Suppressor macrophage (primary cell): ENCODE measurements at regions not wholly inside any gene's neighbourhood (a gene's known extent, or its start where the extent isn't known, plus 50 kb on each side); places are given as distances from the start of the nearest gene placed in this dataset.
A peak's percentile ranks its signal among the peaks of the same experiment; 100 is the strongest.

Experiments
- DNase-seq, 4 experiments: peaks; one replicate each; pipeline ENCODE4 v3.0.0-alpha.2; 2020 to 2022

DNA sequence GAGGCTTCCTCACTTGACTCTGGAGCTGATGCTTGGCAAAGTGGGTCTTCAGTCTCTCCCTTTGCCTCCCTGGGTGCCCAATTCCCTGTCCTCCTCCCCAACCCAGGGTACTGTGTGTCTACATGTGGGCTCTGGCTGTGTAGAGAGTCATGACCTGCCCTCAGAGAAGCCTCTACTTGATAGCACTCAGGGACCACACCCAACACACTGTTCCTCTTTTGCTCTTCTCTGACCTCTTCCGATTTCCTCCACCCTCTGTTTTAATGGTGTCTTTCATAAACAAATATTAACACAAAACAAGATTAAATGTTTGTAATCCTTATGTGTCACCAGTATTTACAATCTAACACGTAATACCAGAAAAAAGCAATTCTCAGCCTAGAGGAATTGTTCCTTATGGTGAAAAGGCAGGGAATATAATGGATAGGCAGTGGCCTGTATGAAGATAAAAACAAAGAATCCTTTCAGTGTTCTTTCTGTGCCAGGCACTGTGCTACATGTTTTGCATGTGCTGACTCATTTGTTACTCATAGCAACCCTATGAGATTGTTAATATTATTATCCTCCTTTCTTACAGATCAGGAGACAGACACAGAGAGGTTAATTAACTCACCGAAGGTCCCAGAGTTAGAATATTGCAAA is 58.2 kb downstream of the HSD3B1 start:
- peak in 3 of 4 experiments; percentile 14 to 44 (median 34) for DNase-seq

GRCh38 chr1:119569095-119569494 is 62.1 kb downstream of the HSD3B1 start:
- peak in 2 of 4 experiments; percentile 29 to 37 for DNase-seq
